HEK293 (cell line): ENCODE measurements at regions not wholly inside any gene's neighbourhood (a gene's known extent, or its start where the extent isn't known, plus 50 kb on each side); places are given as distances from the start of the nearest gene placed in this dataset.

Experiments
- CTCF ChIA-PET: fragments of 350-600 bp; formaldehyde crosslinking; extraction: SDS; loops from one replicate; lab custom pipeline; 2021; ENCODE audit warnings: antibody characterized with exemption; lab: Yijun Ruan, JAX
- POLR2A ChIA-PET: fragments of 300-600 bp; formaldehyde crosslinking; extraction: SDS; loops from one replicate; lab custom pipeline; 2020; ENCODE audit warnings: antibody characterized with exemption, inconsistent platforms; lab: Yijun Ruan, JAX
- H3K27ac ChIP-seq: fragments of 200-500 bp; sonication (Bioruptor generic); 2 replicates; pipeline ENCODE4 v1.5.1; 2014; ENCODE audit warnings: low read depth, low read length, control low read depth, inconsistent platforms; ENCODE audit errors: extremely low read depth
- H3K36me3 ChIP-seq, 2 experiments: fragments of 200-500 bp in 1 of 2; sonication (Bioruptor generic) in 1 of 2; 1 replicate in 1 of 2; 2 replicates in 1 of 2; pipeline ENCODE4 v1.5.1; 2014 to 2017; ENCODE audit warnings: inconsistent platforms in 2 of 2, low read length in 2 of 2; ENCODE audit not compliant: control insufficient read depth in 2 of 2, insufficient read depth in 1 of 2
- H3K4me1 ChIP-seq: fragments of 200-500 bp; sonication (Bioruptor generic); 2 replicates; pipeline ENCODE4 v1.5.1; 2014; ENCODE audit warnings: mild to moderate bottlenecking, low read length, inconsistent platforms; ENCODE audit not compliant: control insufficient read depth, insufficient read depth
- H3K4me3 ChIP-seq: 2 replicates; pipeline ENCODE4 v1.5.1; 2011; ENCODE audit warnings: low read depth, mild to moderate bottlenecking, control low read depth, low read length, moderate library complexity
- H3K9me3 ChIP-seq: fragments of 200-500 bp; sonication (Bioruptor generic); 2 replicates; pipeline ENCODE4 v1.5.1; 2014; ENCODE audit warnings: low read depth, low read length, inconsistent platforms; ENCODE audit not compliant: control insufficient read depth, insufficient read depth
- BCL11B ChIP-seq: fragments of 450-650 bp; formaldehyde crosslinking; IDR thresholded peaks from 2 replicates; pipeline ENCODE4 v1.5.1; 2016; ENCODE audit warnings: low read depth, missing biosample characterization, missing genetic modification characterization
- HIC1 ChIP-seq: fragments of 450-650 bp; formaldehyde crosslinking; IDR thresholded peaks from 2 replicates; pipeline ENCODE4 v1.5.1; 2016; ENCODE audit warnings: missing biosample characterization, missing genetic modification characterization
- IKZF3 ChIP-seq: fragments of 450-650 bp; IDR thresholded peaks from 2 replicates; pipeline ENCODE4 v1.5.0; 2018; ENCODE audit warnings: missing biosample characterization, mild to moderate bottlenecking, missing genetic modification characterization, moderate library complexity
- KLF10 ChIP-seq: fragments of 450-650 bp; IDR thresholded peaks from 2 replicates; pipeline ENCODE4 v1.5.1; 2018; ENCODE audit warnings: missing biosample characterization, mild to moderate bottlenecking, missing genetic modification characterization
- PBX3 ChIP-seq: sonication (generic); formaldehyde crosslinking; IDR thresholded peaks from 2 replicates; pipeline ENCODE4 v1.8.1; 2022; ENCODE audit warnings: mild to moderate bottlenecking, moderate library complexity, missing genetic modification reagents
- ZBTB10 ChIP-seq: fragments of 450-650 bp; formaldehyde crosslinking; IDR thresholded peaks from 2 replicates; pipeline ENCODE4 v1.5.1; 2016; ENCODE audit warnings: missing biosample characterization, missing genetic modification characterization
- ZNF555 ChIP-seq: fragments of 450-650 bp; formaldehyde crosslinking; conservative IDR thresholded peaks from 2 replicates; pipeline ENCODE4 v1.5.1; 2017; ENCODE audit warnings: missing biosample characterization, mild to moderate bottlenecking, missing genetic modification characterization, inconsistent platforms
- ZNF624 ChIP-seq: fragments of 450-650 bp; formaldehyde crosslinking; IDR thresholded peaks from 2 replicates; pipeline ENCODE4 v1.5.1; 2017; ENCODE audit warnings: missing biosample characterization, missing genetic modification characterization
- TF ChIP-seq, protein P1 (sequence below): fragments of 450-650 bp; formaldehyde crosslinking; IDR thresholded peaks from 2 replicates; pipeline ENCODE4 v1.5.1; 2016; ENCODE audit warnings: missing biosample characterization, missing genetic modification characterization

- no peak for TF ChIP-seq BCL11B (tag by site-specific recombination)
Measured at GRCh38 chr15:69914040-69914439, 183.7 kb downstream of the TLE3 start (continued).

DNA sequence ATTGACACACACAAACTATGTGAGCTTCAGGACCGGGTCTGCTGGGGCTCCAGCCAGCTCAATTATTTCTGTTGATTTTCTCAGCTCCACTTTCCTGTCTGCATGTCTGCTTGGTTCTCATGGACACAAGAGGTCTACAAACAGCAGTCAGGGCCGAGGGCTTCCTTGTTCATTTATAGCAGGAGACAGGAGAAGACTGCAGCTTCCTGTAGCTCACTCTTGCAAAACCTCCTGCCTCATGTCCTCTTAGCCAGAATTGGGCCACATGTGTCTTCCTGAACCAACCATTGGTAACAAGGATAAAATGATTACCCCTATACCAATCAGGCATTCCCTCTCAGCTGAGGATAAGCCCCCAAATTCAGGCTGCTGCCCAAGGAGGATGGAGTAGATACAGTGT is 182.8 kb downstream of the TLE3 start:
- no peak for TF ChIP-seq KLF10 (tag by site-specific recombination)
- no peak for TF ChIP-seq PBX3 (CRISPR knock-in tag)
- TF ChIP-seq ZNF555 (tag by site-specific recombination), result no peak
- Histone ChIP-seq H3K9me3 (no peaks in the 10 kb centered on the region), H3K4me3 (no peak overlapping the region), H3K4me1 (peaks cover 6% of the 10 kb centered on the region), H3K36me3 (no peaks in the 10 kb centered on the region), H3K27ac (no peak overlapping the region)
- ChIA-PET POLR2A (interaction anchor here (0.6 kb wide), 1 partner anchor 134 kb away, joined by 3 read pairs; no protein-coding TSS in a partner anchor), CTCF (interaction anchor here (0.8 kb wide), 1 partner anchor 180 kb away, joined by 4 read pairs; no protein-coding TSS in a partner anchor)

GRCh38 chr15:69916169-69916785 is 181.4 kb downstream of the TLE3 start:
- Histone ChIP-seq H3K27ac (no peak overlapping the region), H3K9me3 (no peaks in the 10 kb centered on the region), H3K4me1 (no peaks in the 10 kb centered on the region), H3K4me3 (no peak overlapping the region), H3K36me3 (no peaks in the 10 kb centered on the region)
- TF ChIP-seq ZNF624 (tag by site-specific recombination) (no peak), HIC1 (no peak), IKZF3 (no peak), ZBTB10 (tag by site-specific recombination) (no peak)
- TF ChIP-seq, protein P1, sequence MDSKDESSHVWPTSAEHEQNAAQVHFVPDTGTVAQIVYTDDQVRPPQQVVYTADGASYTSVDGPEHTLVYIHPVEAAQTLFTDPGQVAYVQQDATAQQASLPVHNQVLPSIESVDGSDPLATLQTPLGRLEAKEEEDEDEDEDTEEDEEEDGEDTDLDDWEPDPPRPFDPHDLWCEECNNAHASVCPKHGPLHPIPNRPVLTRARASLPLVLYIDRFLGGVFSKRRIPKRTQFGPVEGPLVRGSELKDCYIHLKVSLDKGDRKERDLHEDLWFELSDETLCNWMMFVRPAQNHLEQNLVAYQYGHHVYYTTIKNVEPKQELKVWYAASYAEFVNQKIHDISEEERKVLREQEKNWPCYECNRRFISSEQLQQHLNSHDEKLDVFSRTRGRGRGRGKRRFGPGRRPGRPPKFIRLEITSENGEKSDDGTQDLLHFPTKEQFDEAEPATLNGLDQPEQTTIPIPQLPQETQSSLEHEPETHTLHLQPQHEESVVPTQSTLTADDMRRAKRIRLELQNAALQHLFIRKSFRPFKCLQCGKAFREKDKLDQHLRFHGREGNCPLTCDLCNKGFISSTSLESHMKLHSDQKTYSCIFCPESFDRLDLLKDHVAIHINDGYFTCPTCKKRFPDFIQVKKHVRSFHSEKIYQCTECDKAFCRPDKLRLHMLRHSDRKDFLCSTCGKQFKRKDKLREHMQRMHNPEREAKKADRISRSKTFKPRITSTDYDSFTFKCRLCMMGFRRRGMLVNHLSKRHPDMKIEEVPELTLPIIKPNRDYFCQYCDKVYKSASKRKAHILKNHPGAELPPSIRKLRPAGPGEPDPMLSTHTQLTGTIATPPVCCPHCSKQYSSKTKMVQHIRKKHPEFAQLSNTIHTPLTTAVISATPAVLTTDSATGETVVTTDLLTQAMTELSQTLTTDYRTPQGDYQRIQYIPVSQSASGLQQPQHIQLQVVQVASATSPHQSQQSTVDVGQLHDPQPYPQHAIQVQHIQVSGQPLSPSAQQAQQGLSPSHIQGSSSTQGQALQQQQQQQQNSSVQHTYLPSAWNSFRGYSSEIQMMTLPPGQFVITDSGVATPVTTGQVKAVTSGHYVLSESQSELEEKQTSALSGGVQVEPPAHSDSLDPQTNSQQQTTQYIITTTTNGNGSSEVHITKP, result peak; percentile 22; the same call in 1 of the 2 replicates
- ChIA-PET POLR2A (no interaction called here), CTCF (no interaction called here)
